PC-3 (cell line): ENCODE measurements at regions not wholly inside any gene's neighbourhood (a gene's known extent, or its start where the extent isn't known, plus 50 kb on each side); places are given as distances from the start of the nearest gene placed in this dataset.

Source experiments
- EZH2 ChIP-seq: fragments of 300-600 bp; sonication (generic); IDR thresholded peaks from one replicate; pipeline ENCODE4 v1.6.1; 2017; ENCODE audit warnings: antibody characterized with exemption, mild to moderate bottlenecking, low read length; ENCODE audit not compliant: unreplicated experiment
- TF ChIP-seq, protein P1 (sequence below): fragments of 300-600 bp; sonication (generic); conservative IDR thresholded peaks from 2 replicates; pipeline ENCODE4 v1.5.1; 2017; ENCODE audit warnings: antibody characterized with exemption, low read depth, mild to moderate bottlenecking, low read length

DNA sequence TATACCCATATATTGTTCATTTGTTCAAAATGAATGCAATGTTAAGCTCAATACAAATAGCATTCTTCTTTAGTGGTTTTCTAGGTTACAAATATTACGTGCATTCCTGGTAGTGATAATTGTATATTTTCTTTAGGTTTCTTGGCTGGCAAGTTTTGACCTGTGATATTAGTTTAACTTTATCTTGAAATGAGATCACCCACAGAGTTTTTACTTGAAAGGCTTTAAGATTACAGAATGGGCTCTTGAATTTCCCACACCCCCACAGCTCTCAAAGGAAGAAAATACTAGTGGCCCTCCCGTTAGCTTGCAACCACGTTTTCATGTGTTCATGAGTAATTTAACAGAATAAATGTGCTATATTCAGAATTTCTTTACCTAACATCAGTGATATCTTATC, 1315.5 kb upstream of the GJE1 start:
- TF ChIP-seq, protein P1, sequence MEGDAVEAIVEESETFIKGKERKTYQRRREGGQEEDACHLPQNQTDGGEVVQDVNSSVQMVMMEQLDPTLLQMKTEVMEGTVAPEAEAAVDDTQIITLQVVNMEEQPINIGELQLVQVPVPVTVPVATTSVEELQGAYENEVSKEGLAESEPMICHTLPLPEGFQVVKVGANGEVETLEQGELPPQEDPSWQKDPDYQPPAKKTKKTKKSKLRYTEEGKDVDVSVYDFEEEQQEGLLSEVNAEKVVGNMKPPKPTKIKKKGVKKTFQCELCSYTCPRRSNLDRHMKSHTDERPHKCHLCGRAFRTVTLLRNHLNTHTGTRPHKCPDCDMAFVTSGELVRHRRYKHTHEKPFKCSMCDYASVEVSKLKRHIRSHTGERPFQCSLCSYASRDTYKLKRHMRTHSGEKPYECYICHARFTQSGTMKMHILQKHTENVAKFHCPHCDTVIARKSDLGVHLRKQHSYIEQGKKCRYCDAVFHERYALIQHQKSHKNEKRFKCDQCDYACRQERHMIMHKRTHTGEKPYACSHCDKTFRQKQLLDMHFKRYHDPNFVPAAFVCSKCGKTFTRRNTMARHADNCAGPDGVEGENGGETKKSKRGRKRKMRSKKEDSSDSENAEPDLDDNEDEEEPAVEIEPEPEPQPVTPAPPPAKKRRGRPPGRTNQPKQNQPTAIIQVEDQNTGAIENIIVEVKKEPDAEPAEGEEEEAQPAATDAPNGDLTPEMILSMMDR = no peak
- TF ChIP-seq EZH2 = no peak
